ENCODE measurements at regions not wholly inside any gene's neighbourhood (a gene's known extent, or its start where the extent isn't known, plus 50 kb on each side); places are given as distances from the start of the nearest gene placed in this dataset.

DNA sequence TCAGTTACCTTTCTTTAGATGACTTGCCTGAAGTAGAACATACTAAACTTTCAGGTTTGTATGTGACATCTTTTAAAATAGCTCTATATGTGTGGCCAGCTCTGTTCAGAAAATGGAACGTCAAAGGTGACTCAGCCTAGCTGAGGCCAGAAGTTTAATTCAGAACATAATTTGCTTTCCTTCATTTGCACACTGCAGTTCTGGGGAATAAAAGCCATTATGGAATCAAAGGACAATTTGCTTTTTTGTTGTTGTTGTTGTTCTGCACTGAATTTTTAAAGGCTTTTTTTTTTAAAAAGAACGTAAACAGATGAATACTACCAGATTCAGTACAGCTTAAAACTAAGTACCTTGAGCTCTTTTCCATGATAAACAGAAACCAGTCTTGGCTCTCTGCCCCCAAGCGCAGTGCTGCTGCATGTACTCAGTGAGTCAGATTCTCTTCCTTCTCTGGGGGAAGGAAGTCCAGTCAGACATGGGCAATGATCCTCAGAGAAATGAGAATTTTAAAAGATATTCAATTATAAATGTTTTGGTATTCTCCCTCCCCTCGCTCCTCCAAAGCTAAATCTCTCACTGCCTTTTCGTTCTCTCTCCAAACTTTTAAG, 644.2 kb downstream of the NOVA1 start:
- no peaks in the 10 kb centered on the region for H3K4me1 ChIP-seq
- DNase-seq, result peak; percentile 1 to 5
- H3K36me3 ChIP-seq, result no peaks in the 10 kb centered on the region
- intact Hi-C loops (cut with DNase I), result no loop called here
- no peak overlapping the region for H3K4me3 ChIP-seq (replicated peaks in 1 of 3)
- no peak overlapping the region for H3K27ac ChIP-seq
- TF ChIP-seq, protein P1, sequence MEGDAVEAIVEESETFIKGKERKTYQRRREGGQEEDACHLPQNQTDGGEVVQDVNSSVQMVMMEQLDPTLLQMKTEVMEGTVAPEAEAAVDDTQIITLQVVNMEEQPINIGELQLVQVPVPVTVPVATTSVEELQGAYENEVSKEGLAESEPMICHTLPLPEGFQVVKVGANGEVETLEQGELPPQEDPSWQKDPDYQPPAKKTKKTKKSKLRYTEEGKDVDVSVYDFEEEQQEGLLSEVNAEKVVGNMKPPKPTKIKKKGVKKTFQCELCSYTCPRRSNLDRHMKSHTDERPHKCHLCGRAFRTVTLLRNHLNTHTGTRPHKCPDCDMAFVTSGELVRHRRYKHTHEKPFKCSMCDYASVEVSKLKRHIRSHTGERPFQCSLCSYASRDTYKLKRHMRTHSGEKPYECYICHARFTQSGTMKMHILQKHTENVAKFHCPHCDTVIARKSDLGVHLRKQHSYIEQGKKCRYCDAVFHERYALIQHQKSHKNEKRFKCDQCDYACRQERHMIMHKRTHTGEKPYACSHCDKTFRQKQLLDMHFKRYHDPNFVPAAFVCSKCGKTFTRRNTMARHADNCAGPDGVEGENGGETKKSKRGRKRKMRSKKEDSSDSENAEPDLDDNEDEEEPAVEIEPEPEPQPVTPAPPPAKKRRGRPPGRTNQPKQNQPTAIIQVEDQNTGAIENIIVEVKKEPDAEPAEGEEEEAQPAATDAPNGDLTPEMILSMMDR (IDR thresholded peaks at IDR 0.05), result no peak
- TF ChIP-seq POLR2A (IDR thresholded peaks at IDR 0.05), result no peak
- no peaks in the 10 kb centered on the region for H3K9me3 ChIP-seq
- WGBS, 2 donors, result 61 to 64% methylated on average over 5 of the region's 5 CpGs
- H3K27me3 ChIP-seq, result no peaks in the 10 kb centered on the region

DNA sequence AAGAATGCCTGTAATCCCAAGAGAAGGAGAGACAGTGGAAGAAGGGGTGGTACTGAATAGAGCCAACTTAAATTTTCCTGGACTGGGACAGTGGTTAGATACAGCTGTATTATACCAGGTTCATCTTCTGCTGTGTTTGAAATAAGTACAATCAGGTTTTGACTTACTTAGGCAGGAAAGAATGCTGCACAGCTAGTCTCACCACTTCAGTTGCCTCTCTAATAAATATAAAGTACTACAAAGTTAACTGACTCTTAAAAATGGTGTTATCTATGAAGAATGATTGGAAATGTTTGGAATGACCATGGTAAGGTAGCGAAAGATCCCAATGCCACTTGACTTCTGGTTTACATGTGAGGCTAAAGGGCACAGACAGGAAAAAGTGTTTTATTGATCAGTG, 652.1 kb downstream of the NOVA1 start:
- H3K4me1 ChIP-seq, result no peaks in the 10 kb centered on the region
- no peak overlapping the region for H3K27ac ChIP-seq
- no peaks in the 10 kb centered on the region for H3K36me3 ChIP-seq
- H3K4me3 ChIP-seq (replicated peaks in 1 of 3), result no peak overlapping the region
- intact Hi-C loops (cut with DNase I), result no loop called here
- H3K9me3 ChIP-seq, result no peaks in the 10 kb centered on the region
- DNase-seq, result no peak
- TF ChIP-seq POLR2A (IDR thresholded peaks at IDR 0.05), result no peak
- TF ChIP-seq, protein P1 (IDR thresholded peaks at IDR 0.05), result no peak
- no peaks in the 10 kb centered on the region for H3K27me3 ChIP-seq
- WGBS, 2 donors, result 34 to 57% methylated on average over 1 of the region's 1 CpG

DNA sequence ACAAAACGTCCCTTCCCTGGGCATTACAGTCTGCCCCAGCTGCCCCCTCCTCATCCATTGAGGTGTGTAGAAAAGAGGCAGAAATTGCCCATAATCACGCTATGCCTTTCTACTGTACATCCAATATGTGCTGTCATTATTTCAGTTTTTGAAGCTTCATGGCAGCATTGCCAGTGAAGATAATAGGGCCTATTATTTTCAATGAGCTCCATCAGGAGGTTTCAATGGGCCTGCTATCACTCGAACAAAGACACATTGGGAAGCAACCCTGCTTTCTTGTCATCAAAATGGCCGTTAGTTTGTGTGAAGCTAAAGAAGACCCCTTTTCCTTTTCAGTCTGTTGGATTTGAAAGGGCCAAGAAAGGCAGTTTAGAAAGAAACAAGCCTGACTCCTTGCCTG, 653.8 kb downstream of the NOVA1 start:
- intact Hi-C loops (cut with DNase I), result no loop called here

DNA sequence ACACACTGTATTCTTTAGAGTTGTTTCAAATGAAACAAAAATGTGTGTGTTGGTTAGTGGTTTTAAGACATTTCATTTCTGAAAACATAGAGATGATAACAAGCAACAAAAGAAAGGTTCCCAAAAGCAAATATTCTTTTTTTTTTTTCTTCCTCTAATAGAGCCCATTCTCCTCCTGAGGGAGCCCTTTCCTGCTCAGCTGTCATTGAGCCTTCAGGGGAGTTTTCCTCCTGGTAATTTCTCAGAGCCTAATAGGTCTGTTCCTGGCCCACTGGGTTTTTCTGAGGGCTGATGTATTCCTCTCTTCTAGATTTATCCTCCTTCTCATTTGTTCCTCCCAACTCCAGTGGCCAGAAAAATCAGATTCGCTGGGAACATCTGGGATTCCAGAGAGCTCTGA, 654.5 kb downstream of the NOVA1 start:
- intact Hi-C loops (cut with DNase I), result no loop called here
- DNase-seq, result no peak
- H3K27ac ChIP-seq, result no peak overlapping the region
- WGBS, 2 donors, result 90% methylated on average over 1 of the region's 1 CpG
- H3K4me3 ChIP-seq (replicated peaks in 1 of 3), result no peak overlapping the region
- no peaks in the 10 kb centered on the region for H3K27me3 ChIP-seq
- no peaks in the 10 kb centered on the region for H3K36me3 ChIP-seq
- no peaks in the 10 kb centered on the region for H3K9me3 ChIP-seq
- TF ChIP-seq, protein P1 (IDR thresholded peaks at IDR 0.05), result no peak
- TF ChIP-seq POLR2A (IDR thresholded peaks at IDR 0.05), result no peak
- H3K4me1 ChIP-seq, result no peaks in the 10 kb centered on the region

More for the DNA sequence above, 653.8 kb downstream of the NOVA1 start:
- H3K27ac ChIP-seq, result no peak overlapping the region
- H3K4me1 ChIP-seq, result no peaks in the 10 kb centered on the region
- WGBS, 2 donors, result 86 to 91% methylated on average over 4 of the region's 4 CpGs
- H3K9me3 ChIP-seq, result no peaks in the 10 kb centered on the region
- no peak for TF ChIP-seq POLR2A (IDR thresholded peaks at IDR 0.05)
- TF ChIP-seq, protein P1 (IDR thresholded peaks at IDR 0.05), result no peak
- no peak for DNase-seq
- no peaks in the 10 kb centered on the region for H3K36me3 ChIP-seq
- H3K27me3 ChIP-seq, result no peaks in the 10 kb centered on the region
- no peak overlapping the region for H3K4me3 ChIP-seq (replicated peaks in 1 of 3)

DNA sequence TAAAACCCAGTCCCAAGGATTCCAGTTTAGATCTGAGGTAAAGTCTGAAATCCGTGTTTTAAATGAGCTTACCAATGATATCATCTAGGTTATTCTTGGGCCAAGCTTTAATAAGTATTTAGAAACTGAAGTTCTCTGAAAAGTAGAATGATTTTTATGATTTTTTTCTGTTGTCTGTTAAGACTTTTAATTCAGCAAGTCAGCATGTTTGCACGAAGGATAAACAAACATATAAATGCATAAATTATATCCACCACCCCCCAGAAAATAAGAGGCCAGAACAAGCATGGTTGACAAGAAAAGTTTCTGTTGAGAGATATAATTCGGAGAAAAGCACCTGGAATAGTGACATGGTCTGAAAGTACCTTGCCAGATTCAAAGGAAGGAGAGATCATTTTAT, 655.7 kb downstream of the NOVA1 start:
- H3K9me3 ChIP-seq, result no peaks in the 10 kb centered on the region
- 87 to 88% methylated on average over 3 of the region's 3 CpGs for WGBS, 2 donors

More for the DNA sequence above, 655.7 kb downstream of the NOVA1 start:
- H3K4me3 ChIP-seq (replicated peaks in 1 of 3), result no peak overlapping the region
- no peak for TF ChIP-seq POLR2A (IDR thresholded peaks at IDR 0.05)
- TF ChIP-seq, protein P1 (IDR thresholded peaks at IDR 0.05), result no peak
- H3K27ac ChIP-seq, result no peak overlapping the region
- H3K4me1 ChIP-seq, result no peaks in the 10 kb centered on the region
- H3K27me3 ChIP-seq, result no peaks in the 10 kb centered on the region
- DNase-seq, result no peak
- intact Hi-C loops (cut with DNase I), result no loop called here
- no peaks in the 10 kb centered on the region for H3K36me3 ChIP-seq
